ENCODE measurements at regions not wholly inside any gene's neighbourhood (a gene's known extent, or its start where the extent isn't known, plus 50 kb on each side); places are given as distances from the start of the nearest gene placed in this dataset.

GRCh38 chr1:67584938-67585337 is 100.1 kb upstream of the GADD45A start:
- TF ChIP-seq MAX (IDR thresholded peaks at IDR 0.05; ENCODE audit: low read depth, low read length) (no peak), CTCF (IDR thresholded peaks at IDR 0.05; ENCODE audit: low read depth, low read length) (no peak), POLR2A (IDR thresholded peaks at IDR 0.05; ENCODE audit: extremely low read depth, insufficient read length) (no peak), MYC (IDR thresholded peaks at IDR 0.05; ENCODE audit: low read depth, low read length) (no peak)
- no peak for DNase-seq (ENCODE audit: low read depth)
- no peak overlapping the region for H3K4me3 ChIP-seq (ENCODE audit: low read depth, low read length)

- H3K4me3 ChIP-seq (ENCODE audit: low read depth, low read length) = no peak overlapping the region
- TF ChIP-seq POLR2A (IDR thresholded peaks at IDR 0.05; ENCODE audit: extremely low read depth, insufficient read length) (no peak), MAX (IDR thresholded peaks at IDR 0.05; ENCODE audit: low read depth, low read length) (no peak)
- DNase-seq (ENCODE audit: low read depth) = no peak
Measured at GRCh38 chr1:67586596-67586995, 98.4 kb upstream of the GADD45A start.

GRCh38 chr1:67588178-67588855 is 96.7 kb upstream of the GADD45A start:
- TF ChIP-seq MYC (IDR thresholded peaks at IDR 0.05; ENCODE audit: low read depth, low read length) (no peak), POLR2A (IDR thresholded peaks at IDR 0.05; ENCODE audit: extremely low read depth, insufficient read length) (no peak), MAX (IDR thresholded peaks at IDR 0.05; ENCODE audit: low read depth, low read length) (no peak), CTCF (IDR thresholded peaks at IDR 0.05; ENCODE audit: low read depth, low read length) (no peak)
- no peak for DNase-seq (ENCODE audit: low read depth)
- H3K4me3 ChIP-seq (ENCODE audit: low read depth, low read length) = no peak overlapping the region

- no peak for TF ChIP-seq CTCF (IDR thresholded peaks at IDR 0.05; ENCODE audit: low read depth, low read length)
- no peak for TF ChIP-seq MAX (IDR thresholded peaks at IDR 0.05; ENCODE audit: low read depth, low read length)
- TF ChIP-seq POLR2A (IDR thresholded peaks at IDR 0.05; ENCODE audit: extremely low read depth, insufficient read length) = no peak
- TF ChIP-seq MYC (IDR thresholded peaks at IDR 0.05; ENCODE audit: low read depth, low read length) = no peak
- DNase-seq (ENCODE audit: low read depth) = no peak
- no peak overlapping the region for H3K4me3 ChIP-seq (ENCODE audit: low read depth, low read length)
Measured at GRCh38 chr1:67589519-67590233, 95.3 kb upstream of the GADD45A start.

GRCh38 chr1:67590329-67590728 is 94.7 kb upstream of the GADD45A start:
- no peak overlapping the region for H3K4me3 ChIP-seq (ENCODE audit: low read depth, low read length)
- DNase-seq (ENCODE audit: low read depth) = peak; percentile 6
- no peak for TF ChIP-seq MAX (IDR thresholded peaks at IDR 0.05; ENCODE audit: low read depth, low read length)
- TF ChIP-seq CTCF (IDR thresholded peaks at IDR 0.05; ENCODE audit: low read depth, low read length) = no peak
- no peak for TF ChIP-seq MYC (IDR thresholded peaks at IDR 0.05; ENCODE audit: low read depth, low read length)
- TF ChIP-seq POLR2A (IDR thresholded peaks at IDR 0.05; ENCODE audit: extremely low read depth, insufficient read length) = no peak

- H3K4me3 ChIP-seq (ENCODE audit: low read depth, low read length) = no peak overlapping the region
- TF ChIP-seq POLR2A (IDR thresholded peaks at IDR 0.05; ENCODE audit: extremely low read depth, insufficient read length) (no peak), CTCF (IDR thresholded peaks at IDR 0.05; ENCODE audit: low read depth, low read length) (no peak), MYC (IDR thresholded peaks at IDR 0.05; ENCODE audit: low read depth, low read length) (no peak), MAX (IDR thresholded peaks at IDR 0.05; ENCODE audit: low read depth, low read length) (no peak)
- no peak for DNase-seq (ENCODE audit: low read depth)
Measured at GRCh38 chr1:67594764-67595163, 90.2 kb upstream of the GADD45A start.
